ENCODE measurements at regions not wholly inside any gene's neighbourhood (a gene's known extent, or its start where the extent isn't known, plus 50 kb on each side); places are given as distances from the start of the nearest gene placed in this dataset.

DNA sequence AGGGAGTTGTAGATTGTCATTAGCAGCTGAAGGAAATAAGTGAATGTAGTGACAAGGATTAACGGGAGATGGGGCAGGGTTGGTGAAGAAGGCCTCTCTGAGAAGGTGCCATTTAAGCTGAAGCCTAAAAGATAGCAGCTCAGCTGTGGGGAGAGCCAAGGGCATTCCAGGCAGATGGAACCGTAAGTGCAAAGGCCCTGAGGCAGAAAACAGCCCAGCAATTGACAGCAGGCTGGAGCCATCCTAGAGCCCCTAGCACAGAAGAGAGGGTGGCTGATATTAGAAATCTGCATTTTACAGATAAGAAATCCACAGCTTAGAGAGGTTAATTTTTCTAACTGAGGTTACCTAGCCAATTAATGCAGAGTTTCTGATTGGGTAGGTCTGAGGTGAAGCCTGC, 374.5 kb upstream of the PROK2 start:
- no peaks in the 10 kb centered on the region for H3K36me3 ChIP-seq (ENCODE audit: insufficient read depth, low read length, poor library complexity, severe bottlenecking)

DNA sequence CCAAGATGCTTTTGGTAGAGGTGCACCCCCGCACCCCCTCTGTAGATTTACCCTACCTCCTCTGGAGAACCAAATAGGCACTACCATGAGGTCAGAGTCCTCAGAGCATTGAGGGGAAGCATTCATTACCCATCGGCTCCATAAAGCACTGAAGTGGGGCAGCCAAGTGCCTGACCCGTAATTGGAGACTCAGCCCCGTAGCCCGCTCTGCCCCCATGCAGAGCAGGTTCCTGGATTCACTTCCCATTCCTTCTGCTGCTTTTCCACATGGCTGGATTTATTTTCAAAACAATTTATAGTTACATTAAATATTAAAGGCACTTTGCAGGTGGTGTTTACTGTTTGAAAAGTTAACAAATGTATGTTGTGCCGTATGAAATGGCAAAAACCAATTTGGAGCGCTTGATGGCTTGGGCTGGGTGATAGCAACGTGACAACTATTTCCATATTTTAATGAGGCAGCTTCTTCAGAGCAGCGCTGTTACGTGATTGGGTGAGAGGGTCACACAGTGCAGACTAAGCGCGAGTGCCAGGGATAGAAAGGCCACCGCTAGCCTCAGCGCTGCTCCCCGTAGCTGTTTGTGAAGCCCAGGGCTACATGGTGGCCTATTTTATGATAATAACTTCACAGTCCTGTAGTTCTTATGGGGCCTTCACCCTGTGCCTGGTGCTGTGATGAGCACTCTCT, 373.8 kb upstream of the PROK2 start:
- BruUV-seq (replicated peaks) = no TSS peak
- no peaks in the 10 kb centered on the region for H3K36me3 ChIP-seq (ENCODE audit: insufficient read depth, low read length, poor library complexity, severe bottlenecking)
- DNase-seq (ENCODE audit: low spot score) = no peak
- H3K9me3 ChIP-seq (ENCODE audit: low read depth, low read length, poor library complexity, severe bottlenecking) = no peaks in the 10 kb centered on the region
- ChIA-PET CTCF (no interaction called here), POLR2A (ENCODE audit: low non-redundant PET) (no interaction called here)
- TF ChIP-seq, protein P1, sequence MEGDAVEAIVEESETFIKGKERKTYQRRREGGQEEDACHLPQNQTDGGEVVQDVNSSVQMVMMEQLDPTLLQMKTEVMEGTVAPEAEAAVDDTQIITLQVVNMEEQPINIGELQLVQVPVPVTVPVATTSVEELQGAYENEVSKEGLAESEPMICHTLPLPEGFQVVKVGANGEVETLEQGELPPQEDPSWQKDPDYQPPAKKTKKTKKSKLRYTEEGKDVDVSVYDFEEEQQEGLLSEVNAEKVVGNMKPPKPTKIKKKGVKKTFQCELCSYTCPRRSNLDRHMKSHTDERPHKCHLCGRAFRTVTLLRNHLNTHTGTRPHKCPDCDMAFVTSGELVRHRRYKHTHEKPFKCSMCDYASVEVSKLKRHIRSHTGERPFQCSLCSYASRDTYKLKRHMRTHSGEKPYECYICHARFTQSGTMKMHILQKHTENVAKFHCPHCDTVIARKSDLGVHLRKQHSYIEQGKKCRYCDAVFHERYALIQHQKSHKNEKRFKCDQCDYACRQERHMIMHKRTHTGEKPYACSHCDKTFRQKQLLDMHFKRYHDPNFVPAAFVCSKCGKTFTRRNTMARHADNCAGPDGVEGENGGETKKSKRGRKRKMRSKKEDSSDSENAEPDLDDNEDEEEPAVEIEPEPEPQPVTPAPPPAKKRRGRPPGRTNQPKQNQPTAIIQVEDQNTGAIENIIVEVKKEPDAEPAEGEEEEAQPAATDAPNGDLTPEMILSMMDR (conservative IDR thresholded peaks at IDR 0.05; ENCODE audit: low read depth, low read length) = no peak
- no peak for TF ChIP-seq EZH2 (IDR thresholded peaks at IDR 0.05; ENCODE audit: borderline replicate concordance, low read depth, low read length, poor library complexity, severe bottlenecking)
- no peaks in the 10 kb centered on the region for H3K4me1 ChIP-seq (ENCODE audit: insufficient read depth, low read length, poor library complexity, severe bottlenecking)
- H3K27me3 ChIP-seq (replicated peaks; ENCODE audit: insufficient read depth, low read depth, low read length, poor library complexity) = no peaks in the 10 kb centered on the region
- H3K27ac ChIP-seq (ENCODE audit: low read depth, low read length, poor library complexity, severe bottlenecking) = no peak overlapping the region
- no peak overlapping the region for H3K4me3 ChIP-seq (ENCODE audit: low read depth, low read length, poor library complexity, severe bottlenecking)
- intact Hi-C loops (cut with micrococcal nuclease; ENCODE audit: unreplicated experiment) = no loop called here

More for the DNA sequence above, 374.5 kb upstream of the PROK2 start:
- TF ChIP-seq, protein P1 (conservative IDR thresholded peaks at IDR 0.05; ENCODE audit: low read depth, low read length) = no peak
- no peak for TF ChIP-seq EZH2 (IDR thresholded peaks at IDR 0.05; ENCODE audit: borderline replicate concordance, low read depth, low read length, poor library complexity, severe bottlenecking)
- no peaks in the 10 kb centered on the region for H3K4me1 ChIP-seq (ENCODE audit: insufficient read depth, low read length, poor library complexity, severe bottlenecking)
- POLR2A ChIA-PET (ENCODE audit: low non-redundant PET) = no interaction called here
- no peaks in the 10 kb centered on the region for H3K9me3 ChIP-seq (ENCODE audit: low read depth, low read length, poor library complexity, severe bottlenecking)
- no peaks in the 10 kb centered on the region for H3K27me3 ChIP-seq (replicated peaks; ENCODE audit: insufficient read depth, low read depth, low read length, poor library complexity)
- intact Hi-C loops (cut with micrococcal nuclease; ENCODE audit: unreplicated experiment) = no loop called here
- CTCF ChIA-PET = no interaction called here
- BruUV-seq (replicated peaks) = no TSS peak
- no peak for DNase-seq (ENCODE audit: low spot score)
- no peak overlapping the region for H3K27ac ChIP-seq (ENCODE audit: low read depth, low read length, poor library complexity, severe bottlenecking)
- H3K4me3 ChIP-seq (ENCODE audit: low read depth, low read length, poor library complexity, severe bottlenecking) = no peak overlapping the region

DNA sequence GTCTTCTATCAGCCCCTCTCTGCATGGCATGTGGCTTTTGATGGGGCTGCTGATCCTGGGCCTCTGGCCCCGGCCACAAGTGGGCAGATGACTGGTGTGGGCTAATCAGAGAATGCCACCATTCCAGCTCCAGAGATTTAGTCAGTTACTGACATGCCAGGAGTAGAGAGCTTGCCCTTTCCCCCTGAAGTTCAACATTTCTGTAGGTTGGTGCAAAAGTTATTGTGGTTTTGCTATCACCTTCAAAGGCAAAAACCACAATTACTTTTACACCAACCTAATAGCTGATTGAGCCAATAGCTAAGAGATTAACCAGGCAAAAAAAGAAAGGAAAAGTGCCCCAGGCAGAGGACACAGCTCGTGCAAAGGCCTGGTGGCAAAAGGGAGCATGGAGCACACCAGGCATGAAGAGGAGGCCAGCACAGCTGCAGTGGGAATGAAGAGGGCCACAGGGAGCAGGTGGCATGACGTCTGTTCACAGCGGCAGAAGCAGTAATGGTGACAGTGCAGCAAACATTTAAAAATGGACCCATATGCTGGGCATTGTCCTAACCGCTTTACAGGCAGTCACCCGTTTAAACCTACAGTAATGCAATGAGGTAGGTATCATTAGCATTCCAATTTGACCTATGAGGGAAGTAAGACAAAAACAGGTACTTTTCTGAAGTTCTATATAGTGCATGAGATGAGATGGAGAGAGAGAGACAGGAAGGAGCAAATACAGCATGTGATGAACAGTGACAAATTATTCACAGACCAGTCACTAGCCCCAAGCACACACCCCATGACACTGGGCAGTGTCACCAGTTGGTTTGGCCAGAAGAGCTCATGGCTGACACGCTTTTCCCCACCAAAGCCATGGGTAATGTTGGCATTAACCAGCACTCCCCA, 373.0 kb upstream of the PROK2 start:
- ChIA-PET CTCF (no interaction called here), POLR2A (ENCODE audit: low non-redundant PET) (interaction anchor here (0.6 kb wide), 1 partner anchor 20 kb away, joined by 3 read pairs; no protein-coding TSS in a partner anchor)
- no peaks in the 10 kb centered on the region for H3K4me1 ChIP-seq (ENCODE audit: insufficient read depth, low read length, poor library complexity, severe bottlenecking)
- H3K27me3 ChIP-seq (replicated peaks; ENCODE audit: insufficient read depth, low read depth, low read length, poor library complexity) = no peaks in the 10 kb centered on the region
- no peak for DNase-seq (ENCODE audit: low spot score)
- H3K4me3 ChIP-seq (ENCODE audit: low read depth, low read length, poor library complexity, severe bottlenecking) = no peak overlapping the region
- H3K36me3 ChIP-seq (ENCODE audit: insufficient read depth, low read length, poor library complexity, severe bottlenecking) = no peaks in the 10 kb centered on the region
- TF ChIP-seq, protein P1 (conservative IDR thresholded peaks at IDR 0.05; ENCODE audit: low read depth, low read length) = no peak
- TF ChIP-seq EZH2 (IDR thresholded peaks at IDR 0.05; ENCODE audit: borderline replicate concordance, low read depth, low read length, poor library complexity, severe bottlenecking) = no peak
- intact Hi-C loops (cut with micrococcal nuclease; ENCODE audit: unreplicated experiment) = no loop called here
- no peaks in the 10 kb centered on the region for H3K9me3 ChIP-seq (ENCODE audit: low read depth, low read length, poor library complexity, severe bottlenecking)
- H3K27ac ChIP-seq (ENCODE audit: low read depth, low read length, poor library complexity, severe bottlenecking) = no peak overlapping the region
- BruUV-seq (replicated peaks) = no TSS peak
